GM06990 (cell line): ENCODE measurements at regions not wholly inside any gene's neighbourhood (a gene's known extent, or its start where the extent isn't known, plus 50 kb on each side); places are given as distances from the start of the nearest gene placed in this dataset.

ENCODE experiments used
- DNase-seq: peaks from one replicate; pipeline ENCODE4 v3.0.0-alpha.2; 2011; ENCODE audit not compliant: insufficient read length; ENCODE audit errors: extremely low read depth
- H3K27me3 ChIP-seq: replicated peaks from 2 replicates; pipeline ENCODE4 v1.6.0; 2011; ENCODE audit warnings: low read length; ENCODE audit not compliant: control insufficient read depth, insufficient read depth
- H3K36me3 ChIP-seq: 2 replicates; pipeline ENCODE4 v1.5.1; 2011; ENCODE audit warnings: low read length; ENCODE audit not compliant: control insufficient read depth, insufficient read depth
- H3K4me3 ChIP-seq: replicated peaks from 2 replicates; pipeline ENCODE4 v1.5.1; 2011; ENCODE audit warnings: low read depth, mild to moderate bottlenecking, control low read depth, low read length
- CTCF ChIP-seq: IDR thresholded peaks from 2 replicates; pipeline ENCODE4 v1.5.1; 2011; ENCODE audit warnings: low read length, control low read depth, mild to moderate bottlenecking, inconsistent platforms; ENCODE audit not compliant: insufficient read depth, poor library complexity, severe bottlenecking

- no peak overlapping the region for H3K4me3 ChIP-seq
- no peaks in the 10 kb centered on the region for H3K27me3 ChIP-seq
- DNase-seq, result no peak
- no peaks in the 10 kb centered on the region for H3K36me3 ChIP-seq
- no peak for TF ChIP-seq CTCF
Observed at GRCh38 chr10:4699950-4700730, 125.9 kb upstream of the AKR1E2 start.

- no peak for DNase-seq
- no peaks in the 10 kb centered on the region for H3K36me3 ChIP-seq
- H3K27me3 ChIP-seq, result no peaks in the 10 kb centered on the region
- no peak for TF ChIP-seq CTCF
- H3K4me3 ChIP-seq, result no peak overlapping the region
Observed at GRCh38 chr10:4698075-4698474, 127.9 kb upstream of the AKR1E2 start.

GRCh38 chr10:4696186-4696585, 129.8 kb upstream of the AKR1E2 start:
- Histone ChIP-seq H3K4me3 (no peak overlapping the region), H3K27me3 (no peaks in the 10 kb centered on the region), H3K36me3 (no peaks in the 10 kb centered on the region)
- no peak for TF ChIP-seq CTCF
- DNase-seq, result no peak

GRCh38 chr10:4693967-4694366, 132.0 kb upstream of the AKR1E2 start:
- DNase-seq, result no peak
- no peak for TF ChIP-seq CTCF
- no peak overlapping the region for H3K4me3 ChIP-seq
- no peaks in the 10 kb centered on the region for H3K36me3 ChIP-seq
- no peaks in the 10 kb centered on the region for H3K27me3 ChIP-seq

- DNase-seq, result no peak
Observed at GRCh38 chr10:4692206-4692605, 133.8 kb upstream of the AKR1E2 start.

More at GRCh38 chr10:4692206-4692605, 133.8 kb upstream of the AKR1E2 start:
- Histone ChIP-seq H3K36me3 (no peaks in the 10 kb centered on the region), H3K27me3 (no peaks in the 10 kb centered on the region), H3K4me3 (no peak overlapping the region)
- no peak for TF ChIP-seq CTCF
